ENCODE measurements at regions not wholly inside any gene's neighbourhood (a gene's known extent, or its start where the extent isn't known, plus 50 kb on each side); places are given as distances from the start of the nearest gene placed in this dataset.

DNA sequence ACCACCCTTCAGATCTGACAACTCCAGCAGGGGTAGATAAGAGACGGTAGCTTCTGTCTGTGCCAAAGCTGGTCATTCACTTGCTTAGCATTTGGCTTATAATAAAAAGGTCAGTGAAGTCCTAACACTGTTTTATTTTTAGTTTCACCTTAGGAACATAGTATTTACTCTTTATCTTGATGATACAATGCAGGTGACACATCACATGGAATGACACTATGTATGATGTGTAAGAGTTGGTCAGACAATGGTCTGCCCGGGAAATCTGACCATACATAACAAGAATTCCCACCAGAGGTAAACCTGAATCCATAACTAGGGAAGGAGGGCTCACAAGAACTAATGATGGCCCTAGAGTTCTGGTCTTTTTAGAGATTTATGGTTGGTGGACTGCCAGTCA, 66.6 kb downstream of the IFNG start:
- no peak overlapping the region for H3K4me3 Mint-ChIP-seq
- no peak overlapping the region for H3K4me3 ChIP-seq (ENCODE audit: low read length)
- H3K27me3 Mint-ChIP-seq (ENCODE audit: low read depth in 2 of 2), result no peaks in the 10 kb centered on the region
- peak overlapping the region; percentile 55 to 63 for H3K27ac Mint-ChIP-seq
- no peak for TF ChIP-seq CTCF (IDR thresholded peaks at IDR 0.05)
- WGBS (ENCODE audit: insufficient coverage), result no CpG with 5 or more reads among the region's 2 CpGs
- H3K9me3 ChIP-seq (ENCODE audit: control insufficient read depth, insufficient read depth, low read length), result no peaks in the 10 kb centered on the region
- peaks cover 17% of the 10 kb centered on the region for H3K36me3 Mint-ChIP-seq
- H3K9me3 Mint-ChIP-seq, result peaks cover 0 to 8% of the 10 kb centered on the region in 2 donors
- peaks cover 31 to 32% of the 10 kb centered on the region in 2 donors for H3K4me1 Mint-ChIP-seq
- ATAC-seq, result no peak
- H3K36me3 ChIP-seq (ENCODE audit: control insufficient read depth, insufficient read depth, low read length), result no peaks in the 10 kb centered on the region
- no peak overlapping the region for H3K27ac ChIP-seq (ENCODE audit: low read length)
- DNase-seq, result no peak
- peaks cover 7% of the 10 kb centered on the region for H3K4me1 ChIP-seq (ENCODE audit: control insufficient read depth, insufficient read depth, low read length)
- H3K27me3 ChIP-seq (ENCODE audit: control insufficient read depth, insufficient read depth, low read length), result no peaks in the 10 kb centered on the region
- intact Hi-C loops (cut with micrococcal nuclease), result no loop called here

DNA sequence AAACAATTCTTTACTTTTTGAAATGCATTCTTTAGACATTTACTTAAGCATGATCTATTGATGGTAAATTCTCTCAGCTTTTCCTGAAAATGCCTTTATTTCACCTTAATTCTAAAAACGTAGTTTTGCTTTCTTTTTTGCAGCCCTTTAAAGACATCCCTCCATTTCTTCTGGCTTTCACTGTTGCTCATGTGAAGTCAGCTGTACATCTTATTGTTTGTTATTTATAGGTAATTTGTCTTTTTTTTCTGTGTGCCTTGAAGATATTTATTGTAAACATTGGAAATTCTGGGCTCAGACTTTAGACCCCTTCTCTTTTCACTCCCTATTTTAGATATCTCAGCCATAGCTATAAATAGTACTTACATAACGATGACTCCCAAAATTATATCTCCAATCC, 70.4 kb downstream of the IFNG start:
- WGBS (ENCODE audit: insufficient coverage), result 97% methylated on average over 1 of the region's 2 CpGs
- no peaks in the 10 kb centered on the region for H3K36me3 ChIP-seq (ENCODE audit: control insufficient read depth, insufficient read depth, low read length)
- H3K4me1 ChIP-seq (ENCODE audit: control insufficient read depth, insufficient read depth, low read length), result peaks cover 4% of the 10 kb centered on the region
- no peaks in the 10 kb centered on the region for H3K9me3 ChIP-seq (ENCODE audit: control insufficient read depth, insufficient read depth, low read length)
- TF ChIP-seq CTCF (IDR thresholded peaks at IDR 0.05), result no peak
- no peak overlapping the region for H3K27ac ChIP-seq (ENCODE audit: low read length)
- DNase-seq, result no peak
- Mint-ChIP-seq H3K27ac (no peak overlapping the region), H3K4me3 (no peak overlapping the region), H3K27me3 (ENCODE audit: low read depth in 2 of 2) (no peaks in the 10 kb centered on the region), H3K36me3 (peaks cover 17% of the 10 kb centered on the region), H3K9me3 (peaks cover 0 to 10% of the 10 kb centered on the region in 2 donors), H3K4me1 (peaks cover 19% of the 10 kb centered on the region in 2 donors)
- no peak overlapping the region for H3K4me3 ChIP-seq (ENCODE audit: low read length)
- H3K27me3 ChIP-seq (ENCODE audit: control insufficient read depth, insufficient read depth, low read length), result no peaks in the 10 kb centered on the region
- intact Hi-C loops (cut with micrococcal nuclease), result no loop called here
- ATAC-seq, result no peak

GRCh38 chr12:68086019-68086603, 73.4 kb downstream of the IFNG start:
- intact Hi-C loops (cut with micrococcal nuclease), result no loop called here
- no peak for DNase-seq
- WGBS (ENCODE audit: insufficient coverage), result 82% methylated on average over 2 of the region's 3 CpGs

More at GRCh38 chr12:68086019-68086603, 73.4 kb downstream of the IFNG start:
- Mint-ChIP-seq H3K4me1 (peaks cover 12 to 15% of the 10 kb centered on the region in 2 donors), H3K27me3 (ENCODE audit: low read depth in 2 of 2) (no peaks in the 10 kb centered on the region), H3K9me3 (peaks cover 0 to 10% of the 10 kb centered on the region in 2 donors), H3K27ac (no peak overlapping the region), H3K4me3 (no peak overlapping the region), H3K36me3 (peaks cover 17% of the 10 kb centered on the region)
- Histone ChIP-seq H3K4me3 (ENCODE audit: low read length) (no peak overlapping the region), H3K9me3 (ENCODE audit: control insufficient read depth, insufficient read depth, low read length) (peaks cover 10% of the 10 kb centered on the region), H3K36me3 (ENCODE audit: control insufficient read depth, insufficient read depth, low read length) (no peaks in the 10 kb centered on the region), H3K4me1 (ENCODE audit: control insufficient read depth, insufficient read depth, low read length) (no peaks in the 10 kb centered on the region), H3K27ac (ENCODE audit: low read length) (no peak overlapping the region), H3K27me3 (ENCODE audit: control insufficient read depth, insufficient read depth, low read length) (no peaks in the 10 kb centered on the region)
- TF ChIP-seq CTCF (IDR thresholded peaks at IDR 0.05), result no peak
- ATAC-seq, result peak in 1 of 3 donors; percentile 46
